ENCODE measurements at regions not wholly inside any gene's neighbourhood (a gene's known extent, or its start where the extent isn't known, plus 50 kb on each side); places are given as distances from the start of the nearest gene placed in this dataset.

DNA sequence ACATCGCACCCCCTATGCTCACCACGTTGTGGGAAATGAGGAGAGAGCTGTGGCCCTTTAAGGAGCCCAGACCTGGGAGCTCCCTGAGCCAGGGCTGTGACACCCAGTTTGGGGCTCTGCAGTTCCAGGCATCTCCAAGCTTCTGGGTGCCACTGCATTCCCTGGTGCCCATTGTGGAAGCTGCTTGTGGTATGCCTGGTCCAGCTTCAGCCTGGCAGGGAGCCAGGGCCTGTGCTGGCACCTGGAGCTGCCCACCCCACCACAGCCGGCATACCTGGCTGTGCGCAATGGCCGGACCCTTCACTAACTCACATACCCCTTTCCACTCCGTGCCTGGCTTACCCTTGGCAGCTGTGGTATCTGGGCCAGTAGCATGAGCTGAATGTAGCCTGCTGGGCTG, 107.9 kb upstream of the OR4E1 start:
- TF ChIP-seq, protein P1, sequence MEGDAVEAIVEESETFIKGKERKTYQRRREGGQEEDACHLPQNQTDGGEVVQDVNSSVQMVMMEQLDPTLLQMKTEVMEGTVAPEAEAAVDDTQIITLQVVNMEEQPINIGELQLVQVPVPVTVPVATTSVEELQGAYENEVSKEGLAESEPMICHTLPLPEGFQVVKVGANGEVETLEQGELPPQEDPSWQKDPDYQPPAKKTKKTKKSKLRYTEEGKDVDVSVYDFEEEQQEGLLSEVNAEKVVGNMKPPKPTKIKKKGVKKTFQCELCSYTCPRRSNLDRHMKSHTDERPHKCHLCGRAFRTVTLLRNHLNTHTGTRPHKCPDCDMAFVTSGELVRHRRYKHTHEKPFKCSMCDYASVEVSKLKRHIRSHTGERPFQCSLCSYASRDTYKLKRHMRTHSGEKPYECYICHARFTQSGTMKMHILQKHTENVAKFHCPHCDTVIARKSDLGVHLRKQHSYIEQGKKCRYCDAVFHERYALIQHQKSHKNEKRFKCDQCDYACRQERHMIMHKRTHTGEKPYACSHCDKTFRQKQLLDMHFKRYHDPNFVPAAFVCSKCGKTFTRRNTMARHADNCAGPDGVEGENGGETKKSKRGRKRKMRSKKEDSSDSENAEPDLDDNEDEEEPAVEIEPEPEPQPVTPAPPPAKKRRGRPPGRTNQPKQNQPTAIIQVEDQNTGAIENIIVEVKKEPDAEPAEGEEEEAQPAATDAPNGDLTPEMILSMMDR (IDR thresholded peaks at IDR 0.05): no peak
- no peak for TF ChIP-seq POLR2A (IDR thresholded peaks at IDR 0.05)

Data from adrenal gland (tissue), 5 donors.